HEK293 (cell line): ENCODE measurements at regions not wholly inside any gene's neighbourhood (a gene's known extent, or its start where the extent isn't known, plus 50 kb on each side); places are given as distances from the start of the nearest gene placed in this dataset.
"Not testable (repeated sequence)": the region's sequence is repeated elsewhere in the genome, so short reads cannot be mapped to it uniquely, and the experiment has no call there.

ENCODE experiments used
- CTCF ChIA-PET: fragments of 350-600 bp; formaldehyde crosslinking; extraction: SDS; loops from one replicate; lab custom pipeline; 2021; ENCODE audit warnings: antibody characterized with exemption; lab: Yijun Ruan, JAX
- POLR2A ChIA-PET: fragments of 300-600 bp; formaldehyde crosslinking; extraction: SDS; loops from one replicate; lab custom pipeline; 2020; ENCODE audit warnings: antibody characterized with exemption, inconsistent platforms; lab: Yijun Ruan, JAX
- H3K27ac ChIP-seq: fragments of 200-500 bp; sonication (Bioruptor generic); 2 replicates; pipeline ENCODE4 v1.5.1; 2014; ENCODE audit warnings: low read depth, low read length, control low read depth, inconsistent platforms; ENCODE audit errors: extremely low read depth
- H3K36me3 ChIP-seq, 2 experiments: fragments of 200-500 bp in 1 of 2; sonication (Bioruptor generic) in 1 of 2; 1 replicate in 1 of 2; 2 replicates in 1 of 2; pipeline ENCODE4 v1.5.1; 2014 to 2017; ENCODE audit warnings: inconsistent platforms in 2 of 2, low read length in 2 of 2; ENCODE audit not compliant: control insufficient read depth in 2 of 2, insufficient read depth in 1 of 2
- H3K4me1 ChIP-seq: fragments of 200-500 bp; sonication (Bioruptor generic); 2 replicates; pipeline ENCODE4 v1.5.1; 2014; ENCODE audit warnings: mild to moderate bottlenecking, low read length, inconsistent platforms; ENCODE audit not compliant: control insufficient read depth, insufficient read depth
- H3K4me3 ChIP-seq: 2 replicates; pipeline ENCODE4 v1.5.1; 2011; ENCODE audit warnings: low read depth, mild to moderate bottlenecking, control low read depth, low read length, moderate library complexity
- H3K9me3 ChIP-seq: fragments of 200-500 bp; sonication (Bioruptor generic); 2 replicates; pipeline ENCODE4 v1.5.1; 2014; ENCODE audit warnings: low read depth, low read length, inconsistent platforms; ENCODE audit not compliant: control insufficient read depth, insufficient read depth
- BCL6B ChIP-seq: fragments of 450-650 bp; formaldehyde crosslinking; IDR thresholded peaks from 2 replicates; pipeline ENCODE4 v1.5.1; 2017; ENCODE audit warnings: missing biosample characterization, missing genetic modification characterization
- KLF7 ChIP-seq: fragments of 450-650 bp; formaldehyde crosslinking; IDR thresholded peaks from 2 replicates; pipeline ENCODE4 v1.5.1; 2016; ENCODE audit warnings: missing biosample characterization, missing genetic modification characterization, borderline replicate concordance
- SETDB1 ChIP-seq: IDR thresholded peaks from one replicate; pipeline ENCODE4 v1.6.1; 2017; ENCODE audit warnings: mild to moderate bottlenecking, low read length, moderate library complexity, mixed read lengths; ENCODE audit not compliant: insufficient read length
- SP2 ChIP-seq: fragments of 450-650 bp; formaldehyde crosslinking; IDR thresholded peaks from 2 replicates; pipeline ENCODE4 v1.5.1; 2016; ENCODE audit warnings: missing biosample characterization, missing genetic modification characterization
- TRIM28 ChIP-seq: IDR thresholded peaks from 2 replicates; pipeline ENCODE4 v1.6.1; 2011; ENCODE audit warnings: low read length, control low read depth, borderline replicate concordance
- ZBTB11 ChIP-seq: fragments of 450-650 bp; formaldehyde crosslinking; conservative IDR thresholded peaks from 2 replicates; pipeline ENCODE4 v1.5.1; 2016; ENCODE audit warnings: low read depth, missing biosample characterization, missing genetic modification characterization
- ZNF132 ChIP-seq: fragments of 450-650 bp; formaldehyde crosslinking; IDR thresholded peaks from 2 replicates; pipeline ENCODE4 v1.5.1; 2017; ENCODE audit warnings: missing biosample characterization, missing genetic modification characterization, borderline replicate concordance
- ZNF350 ChIP-seq: fragments of 450-650 bp; formaldehyde crosslinking; IDR thresholded peaks from 2 replicates; pipeline ENCODE4 v1.5.0; 2017; ENCODE audit warnings: missing biosample characterization, mild to moderate bottlenecking, missing genetic modification characterization
- ZNF510 ChIP-seq: fragments of 450-650 bp; formaldehyde crosslinking; IDR thresholded peaks from 2 replicates; pipeline ENCODE4 v1.5.1; 2018; ENCODE audit warnings: mild to moderate bottlenecking, missing genetic modification characterization, missing biosample characterization; ENCODE audit not compliant: insufficient replicate concordance
- ZNF561 ChIP-seq: fragments of 450-650 bp; IDR thresholded peaks from 2 replicates; pipeline ENCODE4 v1.5.1; 2018; ENCODE audit warnings: missing biosample characterization, missing genetic modification characterization, borderline replicate concordance
- ZSCAN30 ChIP-seq: fragments of 450-650 bp; IDR thresholded peaks from 2 replicates; pipeline ENCODE4 v1.5.1; 2018; ENCODE audit warnings: missing biosample characterization, mild to moderate bottlenecking, missing genetic modification characterization, moderate library complexity

GRCh38 chr6:115131709-115132490 lies 789.1 kb upstream of the HS3ST5 start:
- no peaks in the 10 kb centered on the region for H3K36me3 ChIP-seq
- CTCF ChIA-PET, result no interaction called here
- TF ChIP-seq SETDB1 (peak; percentile 89), TRIM28 (peak; percentile 74; the same call in 1 of the 2 replicates), ZNF350 (no peak)
- no peaks in the 10 kb centered on the region for H3K4me1 ChIP-seq
- POLR2A ChIA-PET, result no interaction called here
- no peaks in the 10 kb centered on the region for H3K9me3 ChIP-seq
- H3K4me3 ChIP-seq, result no peak overlapping the region
- H3K27ac ChIP-seq, result no peak overlapping the region

GRCh38 chr6:115121513-115121912 lies 778.7 kb upstream of the HS3ST5 start:
- POLR2A ChIA-PET, H3K4me3 ChIP-seq, CTCF ChIA-PET, H3K9me3 ChIP-seq, H3K27ac ChIP-seq, H3K4me1 ChIP-seq, H3K36me3 ChIP-seq: not testable (repeated sequence)

- ChIA-PET CTCF (no interaction called here), POLR2A (no interaction called here)
- Histone ChIP-seq H3K4me1 (no peaks in the 10 kb centered on the region), H3K27ac (no peak overlapping the region), H3K4me3 (no peak overlapping the region), H3K9me3 (no peaks in the 10 kb centered on the region), H3K36me3 (no peaks in the 10 kb centered on the region)
- TF ChIP-seq ZNF132 (tag by site-specific recombination) (no peak), ZSCAN30 (tag by site-specific recombination) (no peak), SP2 (tag by site-specific recombination) (no peak), KLF7 (tag by site-specific recombination) (no peak), ZNF510 (tag by site-specific recombination) (no peak), ZNF561 (tag by site-specific recombination) (no peak)
Measured at GRCh38 chr6:115120391-115120790, 777.6 kb upstream of the HS3ST5 start.

- Histone ChIP-seq H3K9me3 (no peaks in the 10 kb centered on the region), H3K4me1 (no peaks in the 10 kb centered on the region), H3K27ac (no peak overlapping the region), H3K4me3 (no peak overlapping the region), H3K36me3 (no peaks in the 10 kb centered on the region)
- TF ChIP-seq BCL6B (tag by site-specific recombination) (no peak), ZBTB11 (tag by site-specific recombination) (no peak)
- ChIA-PET POLR2A (no interaction called here), CTCF (no interaction called here)
Measured at GRCh38 chr6:115091461-115091860, 748.6 kb upstream of the HS3ST5 start.
